Endothelial cell of hepatic sinusoid (primary cell): ENCODE measurements at regions not wholly inside any gene's neighbourhood (a gene's known extent, or its start where the extent isn't known, plus 50 kb on each side); places are given as distances from the start of the nearest gene placed in this dataset.

ENCODE experiments used
- in situ Hi-C: cut with HindIII; loops from 2 replicates; pipeline ENCODE4 v1.10.0; 2017; ENCODE audit warnings: low sequenced_read_pairs

GRCh38 chr11:79971255-79971654, 530.4 kb upstream of the TENM4 start:
- in situ Hi-C loops, result no loop called here

DNA sequence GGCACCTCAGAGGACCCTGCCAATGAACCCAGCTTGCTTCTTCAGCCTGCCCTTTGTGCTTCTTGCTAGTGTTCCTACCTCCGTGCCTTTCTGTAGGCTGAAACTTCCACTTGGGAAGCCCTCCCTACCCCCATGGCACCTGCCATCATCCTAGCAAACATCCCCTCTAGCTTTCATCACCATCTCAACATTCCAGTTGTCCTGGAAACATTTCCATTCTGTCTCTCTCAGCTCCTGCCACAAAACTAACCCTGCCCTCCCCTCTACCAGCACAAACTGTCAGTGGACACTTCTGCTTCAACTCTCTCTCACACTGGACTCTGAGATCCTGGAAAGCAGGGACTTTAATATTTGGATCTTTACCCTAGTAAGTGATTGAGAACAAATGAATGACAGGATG, 525.8 kb upstream of the TENM4 start:
- in situ Hi-C loops, result loop anchor here (5.0 kb wide), 1 partner anchor 91 kb away; no protein-coding TSS in a partner anchor

GRCh38 chr11:79963856-79964645, 523.2 kb upstream of the TENM4 start:
- in situ Hi-C loops, result no loop called here

- in situ Hi-C loops, result no loop called here
Observed at GRCh38 chr11:79960461-79960860, 519.6 kb upstream of the TENM4 start.

- in situ Hi-C loops, result no loop called here
Observed at GRCh38 chr11:79959318-79959717, 518.5 kb upstream of the TENM4 start.

GRCh38 chr11:79957702-79958101, 516.9 kb upstream of the TENM4 start:
- in situ Hi-C loops, result no loop called here

DNA sequence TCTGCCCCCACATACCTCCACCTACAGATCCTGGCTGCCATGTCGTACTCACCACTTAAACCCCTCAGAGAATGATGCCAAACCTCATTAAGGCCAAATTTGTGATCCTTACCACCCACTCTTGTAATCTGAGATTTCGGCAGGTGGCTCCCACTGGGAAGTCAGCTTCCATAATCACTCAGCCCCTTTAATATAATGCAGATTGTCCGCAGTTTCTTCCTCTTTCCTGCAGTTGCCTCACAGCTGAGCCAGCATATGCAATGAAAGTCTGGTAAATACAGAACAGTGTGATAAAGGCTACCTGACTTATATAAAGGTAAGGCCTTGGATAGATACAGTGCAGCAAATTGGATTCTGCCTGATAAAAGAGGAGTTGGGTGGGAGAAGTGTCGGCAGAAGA, 515.2 kb upstream of the TENM4 start:
- in situ Hi-C loops, result no loop called here

DNA sequence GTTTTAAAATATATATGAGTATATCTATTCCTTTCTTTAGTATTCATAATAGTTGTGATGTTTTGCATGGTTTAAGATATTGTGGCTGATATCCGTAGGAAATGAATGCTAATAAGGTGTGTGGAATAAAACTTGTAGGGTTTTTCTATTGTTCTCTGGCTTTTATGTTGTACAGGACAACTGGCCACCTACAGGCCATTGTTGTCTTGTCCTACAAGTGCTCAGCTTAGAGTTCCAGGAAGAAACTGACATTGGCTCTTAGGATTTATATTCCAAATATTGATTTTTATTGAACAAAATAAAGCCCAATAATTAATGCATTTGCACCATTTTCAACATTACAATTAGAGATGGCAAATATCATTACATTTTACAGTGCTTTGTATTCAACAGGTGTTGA, 512.8 kb upstream of the TENM4 start:
- in situ Hi-C loops, result no loop called here

DNA sequence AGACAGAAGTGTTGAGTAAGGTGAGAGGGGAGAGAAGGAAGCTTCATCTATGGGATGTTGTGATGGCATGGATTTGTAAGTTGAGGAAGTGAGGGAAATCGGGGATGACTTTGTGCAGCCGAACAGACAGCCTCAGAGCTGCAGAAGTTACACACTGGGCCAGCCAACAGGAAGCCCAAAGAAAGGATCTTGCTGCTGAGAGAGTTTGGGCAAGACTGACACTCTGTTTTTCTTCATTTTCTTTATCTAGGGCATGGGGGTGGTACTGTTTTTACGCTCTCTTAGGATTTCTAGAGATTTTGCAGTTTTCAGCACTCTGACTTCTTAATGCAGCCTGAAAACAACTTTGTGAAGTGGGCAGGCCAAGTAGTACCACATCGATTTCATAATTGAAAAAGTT, 509.9 kb upstream of the TENM4 start:
- in situ Hi-C loops, result no loop called here

- in situ Hi-C loops, result no loop called here
Observed at GRCh38 chr11:79950172-79950571, 509.3 kb upstream of the TENM4 start.

GRCh38 chr11:79949574-79949973, 508.7 kb upstream of the TENM4 start:
- in situ Hi-C loops, result no loop called here

DNA sequence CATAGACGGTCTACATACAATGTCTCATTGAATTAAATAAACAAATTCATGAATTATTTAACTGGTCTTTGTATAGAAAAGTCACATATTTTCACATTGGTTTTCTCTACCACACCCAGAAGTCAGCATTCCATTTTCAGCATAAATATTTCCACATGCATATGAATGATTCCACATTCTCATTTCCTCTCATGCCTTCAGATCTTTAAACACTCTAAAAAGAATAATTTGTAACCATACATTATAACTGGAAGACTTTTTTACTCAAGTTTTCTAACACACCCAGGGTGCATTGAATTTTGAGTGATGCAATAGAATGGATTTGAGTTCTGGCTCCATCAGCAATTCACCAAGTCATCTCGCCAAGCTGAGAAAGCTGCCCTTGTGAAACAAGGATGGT, 501.8 kb upstream of the TENM4 start:
- in situ Hi-C loops, result no loop called here

GRCh38 chr11:79942090-79942489, 501.3 kb upstream of the TENM4 start:
- in situ Hi-C loops, result no loop called here

- in situ Hi-C loops, result no loop called here
Observed at GRCh38 chr11:79940974-79941735, 500.3 kb upstream of the TENM4 start.

DNA sequence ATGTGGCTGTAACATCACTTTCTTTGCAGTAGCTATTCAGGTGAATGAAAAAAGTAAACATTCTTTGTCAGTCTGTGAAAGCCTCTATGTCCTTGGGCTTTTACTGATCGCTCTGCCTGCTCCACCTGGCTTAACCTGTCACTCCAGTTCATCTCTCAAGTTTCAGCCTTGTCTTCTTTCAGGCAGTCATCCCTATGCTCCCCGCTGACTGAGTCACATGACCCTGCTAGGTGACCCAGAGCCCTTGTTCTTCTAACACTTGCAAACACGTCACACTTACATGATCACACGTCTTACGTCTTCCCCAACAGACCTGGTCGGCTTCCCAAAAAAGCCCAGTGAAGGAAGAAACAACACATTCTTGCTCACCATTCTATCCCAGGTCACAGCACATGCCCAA, 499.3 kb upstream of the TENM4 start:
- in situ Hi-C loops, result no loop called here

DNA sequence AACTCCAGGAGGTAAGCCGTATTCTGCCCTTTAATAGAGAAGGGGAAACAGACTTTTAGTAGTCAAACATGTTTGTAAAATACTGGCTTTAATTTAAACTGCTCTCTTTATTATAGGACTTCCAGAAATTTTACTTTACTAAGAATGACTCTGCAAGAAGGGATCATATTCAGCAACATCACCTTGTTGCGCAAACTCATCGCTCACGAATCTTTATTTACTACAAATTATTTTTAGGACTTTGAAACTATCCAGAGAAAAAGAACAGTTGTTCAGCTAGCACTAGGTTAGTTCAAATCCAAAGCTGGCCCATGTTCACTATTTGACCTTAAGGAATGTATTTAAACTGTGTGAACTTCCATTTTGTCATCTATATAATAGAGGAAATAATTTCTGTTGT, 498.3 kb upstream of the TENM4 start:
- in situ Hi-C loops, result no loop called here

GRCh38 chr11:79937676-79938334, 497.0 kb upstream of the TENM4 start:
- in situ Hi-C loops, result no loop called here

GRCh38 chr11:79932612-79933011, 491.8 kb upstream of the TENM4 start:
- in situ Hi-C loops, result no loop called here

- in situ Hi-C loops, result no loop called here
Observed at GRCh38 chr11:79931692-79932091, 490.9 kb upstream of the TENM4 start.

- in situ Hi-C loops, result no loop called here
Observed at GRCh38 chr11:79926707-79927106, 485.9 kb upstream of the TENM4 start.

- in situ Hi-C loops, result no loop called here
Observed at GRCh38 chr11:79925570-79925969, 484.7 kb upstream of the TENM4 start.

DNA sequence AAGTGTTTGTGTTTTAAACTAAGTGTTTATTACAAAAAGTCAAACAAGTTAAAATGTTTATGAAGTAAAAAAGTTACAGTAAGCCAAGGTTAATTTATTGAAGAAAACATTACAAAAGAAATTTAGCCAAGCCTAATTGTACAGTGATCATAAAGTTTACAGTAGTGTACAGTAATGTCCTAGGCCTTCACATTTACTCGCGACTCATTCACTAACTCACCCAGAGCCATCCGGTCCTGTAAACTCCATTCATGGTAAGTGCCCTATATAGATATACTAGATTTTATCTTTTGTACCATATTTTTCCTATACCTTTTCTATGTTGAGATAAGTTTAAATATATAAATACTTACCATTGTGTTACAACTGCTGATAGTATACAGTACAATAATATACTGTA, 481.8 kb upstream of the TENM4 start:
- in situ Hi-C loops, result no loop called here
